Limb (tissue), 2 donors: ENCODE measurements at regions not wholly inside any gene's neighbourhood (a gene's known extent, or its start where the extent isn't known, plus 50 kb on each side); places are given as distances from the start of the nearest gene placed in this dataset.

Experiments used
- DNase-seq, 2 donors: peaks; one replicate each; pipeline ENCODE4 v3.0.0-alpha.2; 2016; ENCODE audit errors: extremely low spot score in 2 of 2

DNA sequence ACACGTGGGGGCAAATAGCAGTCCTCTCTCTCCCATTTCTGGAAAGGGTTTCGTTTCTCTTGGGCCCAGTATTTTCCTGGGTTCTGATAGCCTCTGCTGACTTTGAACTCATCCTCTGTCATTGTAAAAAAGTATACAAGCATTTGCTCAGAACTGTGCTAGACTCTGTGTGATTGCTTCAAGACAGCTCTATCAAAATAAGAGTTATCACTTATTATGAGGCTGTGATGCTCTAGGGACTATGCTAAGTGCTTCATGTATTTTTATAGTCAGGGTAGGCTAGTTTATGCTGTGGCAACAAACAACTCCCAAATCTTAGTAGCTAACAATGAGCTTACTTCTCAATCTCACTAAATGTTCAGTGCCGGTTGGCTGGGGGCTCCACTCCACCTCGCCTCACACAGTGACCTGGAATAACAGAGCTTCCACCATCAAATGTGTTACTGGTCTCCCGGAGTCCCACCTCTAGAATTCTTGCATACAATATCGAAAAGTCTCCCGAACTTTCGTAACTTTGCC, 110.8 kb upstream of the CDC42EP3 start:
- DNase-seq: no peak

DNA sequence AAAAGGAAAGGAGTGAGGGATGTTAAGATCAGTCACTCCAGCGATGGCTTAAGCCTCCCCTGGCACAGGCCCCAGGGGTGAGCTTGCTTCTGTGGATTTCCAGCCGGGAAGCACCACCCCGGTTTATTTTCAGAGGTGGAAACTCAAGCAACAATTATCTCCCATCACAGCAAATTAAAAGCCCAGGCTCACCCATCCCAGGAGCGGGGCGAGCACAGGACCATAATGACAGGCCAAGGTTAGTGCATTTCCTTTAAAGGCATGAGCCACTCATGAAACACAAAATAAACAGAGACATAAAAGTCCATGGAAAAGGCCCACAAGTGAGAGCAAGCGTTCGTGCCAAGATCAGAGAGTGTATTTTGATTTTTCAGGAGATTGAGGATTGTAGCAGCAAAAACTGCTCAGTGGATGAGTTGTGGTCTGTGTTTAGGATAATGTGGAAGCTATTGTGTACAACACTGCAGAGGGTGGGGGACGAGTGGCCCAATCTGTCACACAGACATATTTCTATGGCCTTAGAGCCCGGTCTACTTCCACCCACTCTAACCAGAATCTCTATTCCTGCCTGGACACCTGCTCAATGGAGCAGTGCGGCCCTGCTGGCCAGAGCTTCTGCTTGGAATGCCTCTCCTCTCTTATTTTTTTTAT, 111.4 kb upstream of the CDC42EP3 start:
- DNase-seq: no peak

DNA sequence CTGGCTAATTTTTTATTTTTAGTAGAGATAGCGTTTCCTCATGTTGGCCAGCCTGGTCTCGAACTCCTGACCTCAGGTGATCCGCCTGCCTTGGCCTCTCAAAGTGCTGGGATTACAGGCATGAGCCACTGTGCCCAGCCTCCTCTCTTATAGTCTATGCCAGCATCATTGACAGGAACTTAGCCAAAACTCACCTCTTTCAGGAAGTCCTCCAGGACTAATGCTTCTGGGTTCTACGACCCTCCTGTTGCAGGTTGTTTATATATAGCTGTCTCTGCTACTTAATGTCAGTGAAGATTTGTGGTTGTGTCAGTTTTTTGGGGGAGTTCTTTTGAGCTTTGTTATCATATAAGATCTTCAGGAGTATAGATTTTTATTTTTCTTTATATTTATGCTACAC, 112.1 kb upstream of the CDC42EP3 start:
- no peak for DNase-seq

DNA sequence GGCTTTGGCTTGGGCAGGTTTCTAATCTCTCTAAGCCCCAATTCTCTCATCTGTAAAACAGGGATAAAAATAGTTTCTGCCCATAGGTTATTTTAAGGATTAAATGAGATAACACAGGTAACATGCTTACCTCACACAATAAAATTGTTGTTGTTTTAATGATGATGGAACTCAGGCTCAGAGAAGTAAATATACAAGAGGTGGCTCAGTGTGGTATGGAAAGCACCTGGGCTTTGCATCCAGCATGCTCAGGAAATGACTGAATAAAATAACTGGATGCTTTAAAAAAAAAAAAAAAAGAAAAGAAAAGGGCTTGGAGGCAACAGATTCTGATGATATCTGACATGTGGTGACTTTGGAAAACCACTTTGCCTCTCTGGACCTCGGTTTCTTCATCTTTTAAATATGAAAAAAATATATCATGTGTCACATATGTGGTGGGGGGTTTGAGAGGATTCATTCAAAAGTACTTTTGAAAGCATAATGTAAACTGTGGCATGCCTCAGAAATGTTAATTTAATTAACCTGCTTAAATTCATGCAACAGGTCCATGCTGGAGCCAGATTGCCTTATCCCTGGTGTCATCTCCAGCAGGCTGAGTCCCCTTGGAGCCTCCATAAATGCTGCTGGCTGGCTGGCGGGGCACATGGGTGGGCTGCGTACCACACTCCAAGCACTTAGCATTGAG, 112.8 kb upstream of the CDC42EP3 start:
- DNase-seq: no peak

DNA sequence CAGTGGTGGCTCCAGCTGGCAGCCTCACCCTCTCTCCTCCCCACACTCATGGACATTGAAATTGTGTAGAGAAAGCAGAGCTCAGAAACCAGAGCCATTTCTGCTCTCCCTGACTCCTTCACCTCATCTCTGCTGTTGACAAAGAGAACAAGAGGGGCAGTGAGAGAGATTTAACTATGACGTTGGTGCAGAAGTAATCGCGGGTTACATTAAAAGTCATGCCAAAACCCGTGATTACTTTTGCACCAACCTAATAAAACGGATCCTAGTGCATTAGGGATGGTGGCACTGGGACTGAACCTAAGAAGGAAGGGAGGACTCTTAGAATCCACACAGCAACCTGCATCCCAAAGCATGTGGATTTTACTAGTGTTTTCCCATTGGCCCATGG, 113.3 kb upstream of the CDC42EP3 start:
- no peak for DNase-seq

DNA sequence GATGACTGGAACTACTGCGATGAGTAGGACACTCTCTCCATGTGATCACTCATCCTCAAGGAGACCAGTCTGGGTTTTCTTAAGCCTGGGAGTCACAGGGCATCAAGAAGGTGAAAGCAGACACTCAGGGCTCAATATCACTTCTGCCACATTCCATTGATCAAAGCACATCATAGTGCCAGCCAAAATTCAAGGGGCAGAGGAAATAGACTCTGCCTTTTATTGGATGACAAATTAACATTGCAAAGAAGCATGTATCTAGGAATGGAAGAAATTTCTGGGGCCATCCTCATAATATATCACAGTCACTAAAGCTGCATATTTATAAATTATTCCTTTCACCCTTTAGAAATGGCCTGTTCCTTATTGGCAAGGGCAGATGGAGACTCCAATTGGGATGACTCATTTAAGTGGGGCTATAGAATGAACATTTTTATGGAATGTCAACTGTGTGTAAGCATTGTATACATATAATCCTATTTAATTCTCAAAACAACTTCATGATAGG, 114.8 kb upstream of the CDC42EP3 start:
- no peak for DNase-seq

DNA sequence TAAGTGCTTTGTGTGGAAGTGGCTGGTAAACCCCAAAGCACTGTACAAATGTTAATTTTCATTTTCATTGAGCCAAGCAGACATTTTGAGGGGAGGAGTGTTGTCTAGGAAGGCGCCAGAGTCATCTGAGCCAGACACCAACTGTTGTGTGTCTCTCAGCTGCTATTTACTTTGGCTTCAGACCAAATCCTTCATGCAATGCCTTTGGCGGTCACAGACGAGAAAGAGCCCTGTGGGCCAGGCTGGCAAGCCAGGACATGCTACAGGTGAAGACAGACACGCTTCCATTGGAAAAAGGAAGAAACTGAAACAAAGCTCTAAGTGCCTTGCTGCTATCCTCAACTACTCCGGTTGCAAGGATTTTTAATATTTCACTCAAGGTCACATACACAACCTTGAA, 115.4 kb upstream of the CDC42EP3 start:
- peak in 1 of 2 donors; percentile 66 for DNase-seq

DNA sequence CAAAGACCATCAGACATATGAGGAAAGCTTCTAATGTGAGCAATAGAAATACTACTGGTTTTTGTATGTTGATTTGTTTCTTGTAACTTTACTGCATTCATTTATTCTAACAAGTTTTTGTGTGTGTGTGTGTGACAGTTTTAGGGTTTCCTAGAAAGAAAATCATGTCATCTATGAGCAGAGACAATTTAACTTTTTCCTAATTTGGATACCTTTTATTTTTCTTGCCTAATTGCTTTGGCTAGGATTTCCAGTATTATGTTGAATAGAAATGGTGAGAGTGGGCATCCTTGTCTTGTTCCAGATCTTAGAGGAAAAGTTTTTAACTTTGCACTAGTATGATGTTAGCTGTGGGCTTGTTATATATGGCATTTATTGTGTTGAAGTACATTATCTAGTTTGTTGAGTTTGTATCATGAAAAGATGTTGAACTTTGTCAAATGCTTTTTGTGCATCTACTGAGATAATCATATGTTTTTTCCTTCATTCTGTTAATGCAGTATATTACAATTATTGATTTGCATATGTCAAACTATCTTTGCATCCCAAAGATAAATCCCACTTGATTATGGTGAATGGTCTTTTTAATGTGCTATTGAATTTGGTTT, 117.3 kb upstream of the CDC42EP3 start:
- no peak for DNase-seq

DNA sequence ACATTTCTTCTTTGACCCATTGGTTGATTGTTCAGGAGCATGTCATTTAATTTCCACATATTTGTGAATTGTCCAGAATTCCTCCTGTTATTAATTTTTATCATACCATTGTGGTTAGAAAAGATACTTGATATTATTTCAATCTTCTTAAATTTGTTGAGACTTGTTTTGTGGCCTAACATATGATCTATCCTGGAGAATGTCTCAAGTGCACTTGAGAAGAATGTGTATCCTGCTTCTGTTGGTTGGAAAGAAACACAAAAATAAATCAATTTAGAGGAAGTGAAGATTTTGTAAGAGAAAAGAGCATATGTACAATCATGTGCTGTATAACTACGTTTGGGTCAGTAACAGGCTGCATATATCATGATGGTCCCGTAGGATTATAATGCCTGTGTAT, 118.6 kb upstream of the CDC42EP3 start:
- DNase-seq: no peak

DNA sequence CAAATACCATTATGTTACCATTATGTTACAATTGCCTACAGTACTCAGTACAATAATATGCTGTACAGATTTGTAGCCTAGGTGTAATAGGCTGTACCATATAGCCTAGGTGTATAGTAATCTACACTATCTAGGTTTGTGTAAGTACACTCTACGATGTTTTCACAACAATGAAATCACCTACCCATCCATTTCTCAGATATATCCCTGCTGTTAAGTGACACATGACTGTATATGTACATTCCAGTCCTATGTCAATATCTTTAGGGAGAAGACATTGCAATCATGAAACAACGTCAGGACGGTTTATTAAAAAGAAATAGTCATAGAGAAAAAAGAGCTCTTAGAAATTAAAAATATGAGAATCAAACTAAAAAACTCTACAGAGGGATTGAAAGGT, 119.0 kb upstream of the CDC42EP3 start:
- DNase-seq: no peak

DNA sequence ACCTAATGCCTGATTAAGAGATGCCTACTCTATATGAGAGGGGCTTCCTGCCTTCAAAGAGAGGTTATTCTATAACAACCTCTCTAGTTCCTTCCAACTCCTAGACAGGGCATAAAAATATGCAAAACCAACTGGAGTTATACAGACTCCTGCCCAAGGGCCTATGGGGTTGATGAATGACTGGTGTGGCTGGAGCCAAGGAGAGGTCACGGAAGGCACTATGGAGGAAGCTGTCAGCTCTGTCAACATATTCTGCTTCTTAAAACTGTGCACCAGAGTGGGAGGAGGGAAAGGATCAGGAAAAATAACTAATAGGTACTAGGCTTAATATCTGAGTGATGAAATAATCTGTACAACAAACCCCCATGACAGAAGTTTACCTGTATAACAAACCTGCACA, 120.9 kb upstream of the CDC42EP3 start:
- DNase-seq: no peak

DNA sequence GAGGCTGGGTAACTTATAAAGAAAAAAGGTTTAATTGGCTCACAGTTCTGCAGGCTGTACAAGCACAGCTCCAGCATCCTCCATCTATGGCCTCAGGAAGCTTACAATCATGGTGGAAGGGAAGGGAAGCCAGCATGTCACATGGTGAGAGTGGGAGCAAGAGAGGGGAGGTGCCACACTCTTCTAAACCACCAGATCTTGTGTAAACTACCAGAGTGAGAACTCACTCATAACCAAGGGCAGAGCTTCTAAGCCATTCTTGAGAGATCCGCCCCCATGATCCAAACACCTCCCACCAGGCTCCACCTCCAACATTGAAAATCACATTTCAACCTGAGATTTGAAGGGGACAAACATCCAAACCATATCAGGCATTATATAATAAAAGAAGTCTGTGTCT, 121.6 kb upstream of the CDC42EP3 start:
- no peak for DNase-seq

DNA sequence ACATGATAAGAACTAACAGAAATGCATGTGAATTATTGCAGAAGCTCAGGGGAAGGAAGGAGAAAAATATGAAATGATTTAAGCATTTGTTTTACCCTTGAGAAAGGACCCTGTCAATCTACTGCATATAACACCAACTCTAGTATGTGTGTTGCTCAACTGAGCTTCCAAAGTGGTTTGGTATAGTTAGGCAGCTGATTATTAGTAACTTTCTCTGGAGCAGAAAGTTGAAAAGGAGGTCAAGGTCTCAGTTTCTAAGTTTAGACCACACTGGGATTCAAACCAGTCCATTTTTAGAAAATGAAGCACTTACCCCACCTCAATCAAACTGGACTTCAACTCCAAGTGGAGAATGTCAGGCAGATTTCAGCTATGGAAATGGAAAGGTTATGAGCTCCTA, 123.3 kb upstream of the CDC42EP3 start:
- no peak for DNase-seq

DNA sequence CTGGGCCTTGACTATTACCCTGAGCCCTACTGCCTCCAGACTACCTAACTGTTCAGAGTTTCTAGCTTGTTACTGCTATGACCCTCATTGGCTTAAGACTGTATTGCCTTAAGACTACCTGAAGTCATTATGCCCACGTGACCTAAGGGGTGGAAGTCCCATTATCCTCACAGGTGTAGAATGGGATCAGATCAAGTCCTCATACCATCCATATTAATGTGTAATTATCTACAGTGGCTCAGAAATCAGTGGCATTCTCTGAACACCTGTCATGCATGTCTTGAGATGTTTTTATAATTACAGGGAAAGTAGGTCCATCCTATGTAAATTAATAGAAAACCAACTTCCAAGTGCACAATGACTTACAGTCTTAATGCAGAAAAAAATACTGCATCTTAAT, 124.0 kb upstream of the CDC42EP3 start:
- DNase-seq: no peak

DNA sequence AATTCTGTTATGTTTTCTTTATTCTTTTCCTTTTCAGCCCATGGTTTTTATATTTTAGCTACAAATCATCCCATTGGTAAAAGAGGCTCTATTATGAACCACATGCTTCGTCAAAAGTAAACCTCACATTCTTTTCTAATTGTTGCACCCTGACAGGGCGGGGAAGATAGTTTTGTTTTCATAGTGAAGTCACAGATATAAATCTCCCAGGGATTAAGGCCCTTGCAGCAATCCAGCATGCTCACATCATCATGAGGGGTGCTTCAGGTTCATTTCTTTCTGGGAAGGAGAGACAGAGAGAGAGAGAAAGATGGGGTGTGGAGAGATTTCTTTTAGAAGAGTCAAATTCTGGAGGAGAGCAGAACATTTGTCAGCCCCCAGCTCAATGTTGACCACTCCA, 124.5 kb upstream of the CDC42EP3 start:
- DNase-seq: no peak

DNA sequence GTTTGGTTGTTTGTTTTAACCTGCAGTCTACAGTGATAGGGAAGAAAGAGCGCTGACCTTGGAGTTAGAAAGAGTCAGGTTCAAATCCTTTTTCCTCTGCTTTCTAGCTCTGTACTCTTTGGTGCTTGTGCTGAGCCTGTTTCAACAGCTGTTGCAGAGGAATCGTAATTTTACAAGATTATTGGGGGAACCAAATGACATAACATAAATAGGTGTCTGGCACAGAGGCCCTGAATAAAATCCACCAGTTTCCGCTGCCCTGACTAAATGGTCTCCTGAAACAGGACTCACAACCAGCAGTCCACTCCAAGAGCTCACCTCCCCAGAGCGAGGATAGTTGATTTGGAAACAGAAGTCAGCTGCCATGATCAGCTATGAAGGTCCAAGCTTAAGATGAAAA, 125.0 kb upstream of the CDC42EP3 start:
- DNase-seq: no peak

DNA sequence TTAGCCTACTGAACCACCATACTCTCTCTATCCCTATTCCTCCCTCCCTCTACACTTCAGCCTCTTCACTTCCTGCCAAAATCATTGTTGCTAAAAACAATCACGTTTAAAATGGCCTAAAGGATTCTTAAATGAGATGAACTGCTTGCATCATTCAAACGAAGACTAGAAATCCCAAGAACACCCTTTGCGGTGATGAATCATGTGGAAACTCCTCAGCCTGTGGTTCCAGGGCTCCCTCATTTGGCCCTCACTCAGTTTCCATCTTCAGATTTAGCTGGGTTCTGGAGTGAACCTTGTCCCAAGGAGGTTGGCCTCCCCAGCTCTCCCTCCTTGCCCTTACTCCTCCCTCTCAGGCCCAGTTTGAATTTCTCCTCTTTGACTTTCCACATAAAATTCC, 125.6 kb upstream of the CDC42EP3 start:
- no peak for DNase-seq

DNA sequence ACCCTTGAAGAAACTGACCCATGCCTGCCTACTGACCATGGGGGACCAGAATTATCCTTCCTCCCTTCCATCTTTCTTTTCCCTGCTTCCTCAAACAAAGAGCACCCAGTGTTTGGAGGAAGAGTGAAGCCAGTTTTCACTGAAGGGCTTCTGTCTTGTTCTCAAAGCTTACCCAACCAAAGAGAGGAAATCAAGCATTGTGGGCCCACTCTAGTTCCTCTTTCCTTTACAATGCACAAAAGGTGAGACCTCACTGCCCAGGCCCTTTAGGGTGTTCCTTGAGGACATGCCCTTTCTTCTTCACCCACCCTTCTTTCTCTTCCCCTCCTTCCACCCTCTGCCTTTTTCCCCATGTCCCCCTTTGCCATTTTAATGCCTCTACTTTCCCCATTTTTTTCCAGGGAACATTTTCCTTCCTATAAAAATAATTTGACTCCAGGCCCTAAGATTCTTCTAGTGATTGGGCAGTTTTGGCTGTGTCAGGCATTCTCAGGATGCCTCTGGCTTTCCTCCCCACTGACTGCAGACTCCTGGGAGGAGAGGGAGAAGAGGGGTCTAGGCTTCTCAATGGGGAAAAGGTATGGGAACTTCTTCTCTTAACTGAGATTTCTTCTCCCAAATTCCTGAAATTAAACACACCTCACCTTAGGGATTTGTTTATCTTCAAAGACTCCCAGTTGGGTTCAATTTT, 126.6 kb upstream of the RMDN2 start:
- no peak for DNase-seq

DNA sequence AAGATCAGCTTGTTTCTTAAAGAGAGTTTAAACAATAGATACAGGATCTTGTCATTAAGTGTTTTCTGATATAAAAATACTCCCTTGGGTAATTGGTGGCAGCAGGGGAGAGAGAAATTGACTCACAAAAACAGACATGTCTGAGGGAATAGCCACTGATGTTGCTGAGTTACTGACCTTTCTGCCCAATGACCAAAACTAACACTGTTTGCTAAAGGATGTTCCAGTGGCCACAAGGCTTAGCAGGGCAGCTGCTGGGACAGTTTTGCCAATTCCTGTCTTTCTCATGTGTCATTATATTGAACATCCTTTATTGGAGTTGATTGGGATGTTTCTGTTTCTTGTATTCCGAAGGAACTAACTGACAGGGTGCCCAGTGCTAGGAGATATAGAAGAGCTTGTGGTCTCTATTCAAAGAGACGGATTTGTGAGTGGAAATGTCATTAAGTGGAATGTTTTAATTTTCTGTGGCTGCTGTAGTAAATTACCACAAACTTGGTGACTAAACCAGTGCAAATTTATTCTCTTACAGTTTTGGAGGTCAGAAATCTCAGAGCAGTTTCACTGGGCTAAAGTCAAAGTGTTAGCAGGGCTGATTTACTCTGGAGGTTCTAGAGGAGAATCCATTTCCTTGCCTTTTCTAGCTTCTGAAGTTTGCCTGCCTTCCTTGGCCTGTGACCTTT, 124.8 kb upstream of the RMDN2 start:
- no peak for DNase-seq

DNA sequence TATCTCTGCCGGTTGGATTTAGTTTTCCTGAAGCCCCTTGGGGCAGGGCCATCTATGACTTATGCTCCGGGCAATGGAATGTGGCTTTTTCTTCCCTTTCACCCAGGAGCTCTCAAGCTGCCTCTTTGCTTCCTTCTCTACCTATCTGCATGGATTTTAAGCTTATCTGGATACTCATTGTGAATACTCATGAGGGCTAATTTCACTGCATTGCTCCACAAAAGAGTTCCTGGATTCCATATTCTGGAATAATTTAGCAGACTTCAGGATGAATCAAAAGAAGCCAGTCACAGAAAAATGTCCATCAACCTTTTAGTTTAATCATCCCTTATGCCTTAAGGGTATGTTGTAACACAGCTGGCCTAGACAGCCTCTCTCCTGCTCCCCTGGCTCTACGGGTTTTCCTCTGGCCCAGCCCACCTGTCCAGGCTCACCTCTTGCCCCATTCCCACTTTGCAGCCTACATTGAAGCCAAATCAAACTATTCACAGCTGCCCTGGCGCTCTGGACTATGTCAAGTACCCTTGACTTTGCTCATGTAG, 122.8 kb upstream of the RMDN2 start:
- no peak for DNase-seq

DNA sequence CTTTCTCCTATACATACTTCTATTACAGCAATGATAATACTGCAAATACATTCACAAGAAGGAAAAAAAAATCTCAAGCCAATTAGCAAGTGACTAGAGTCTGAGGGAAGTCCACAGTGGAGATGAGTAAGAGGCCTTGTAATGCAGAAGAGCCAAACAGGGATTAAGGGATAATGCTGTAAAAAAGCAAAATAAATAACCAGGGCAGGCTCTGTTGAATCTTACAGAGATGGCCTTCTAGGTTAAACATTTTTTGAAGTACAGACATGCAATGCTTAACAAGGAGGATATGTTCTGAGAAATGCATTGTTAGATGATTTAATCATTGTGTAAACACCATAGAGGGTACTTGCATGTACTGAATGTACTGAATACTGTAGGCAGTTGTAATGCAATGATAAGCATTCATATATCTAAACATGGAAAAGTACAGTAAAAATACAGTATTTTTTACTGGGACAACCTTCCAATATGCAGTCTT, 122.1 kb upstream of the RMDN2 start:
- DNase-seq: no peak
